ENCODE measurements at regions not wholly inside any gene's neighbourhood (a gene's known extent, or its start where the extent isn't known, plus 50 kb on each side); places are given as distances from the start of the nearest gene placed in this dataset.

DNA sequence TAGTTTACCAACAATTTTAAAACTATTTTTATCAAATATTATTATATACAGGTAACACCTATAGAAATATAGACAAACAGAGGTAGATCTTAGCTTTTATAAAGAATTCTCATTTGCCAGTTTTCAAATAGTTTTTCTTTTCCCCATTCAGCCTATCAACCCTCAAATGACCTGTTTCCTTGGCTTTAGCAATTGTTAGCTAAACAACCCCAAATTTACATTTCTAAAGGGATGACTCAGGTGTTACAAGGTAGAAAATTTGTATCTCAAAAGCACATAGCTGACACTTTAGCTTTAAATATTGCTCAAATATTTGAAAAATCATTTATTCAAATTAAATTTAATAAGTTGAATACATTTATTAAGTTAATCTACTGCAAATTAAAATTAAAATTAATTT lies 1207.2 kb downstream of the SLITRK1 start:
- Histone ChIP-seq H3K27me3 (no peaks in the 10 kb centered on the region), H3K27ac (no peak overlapping the region), H3K4me3 (no peak overlapping the region), H3K4me1 (no peaks in the 10 kb centered on the region), H3K9me3 (no peaks in the 10 kb centered on the region), H3K36me3 (no peaks in the 10 kb centered on the region)
- TF ChIP-seq, protein P1, sequence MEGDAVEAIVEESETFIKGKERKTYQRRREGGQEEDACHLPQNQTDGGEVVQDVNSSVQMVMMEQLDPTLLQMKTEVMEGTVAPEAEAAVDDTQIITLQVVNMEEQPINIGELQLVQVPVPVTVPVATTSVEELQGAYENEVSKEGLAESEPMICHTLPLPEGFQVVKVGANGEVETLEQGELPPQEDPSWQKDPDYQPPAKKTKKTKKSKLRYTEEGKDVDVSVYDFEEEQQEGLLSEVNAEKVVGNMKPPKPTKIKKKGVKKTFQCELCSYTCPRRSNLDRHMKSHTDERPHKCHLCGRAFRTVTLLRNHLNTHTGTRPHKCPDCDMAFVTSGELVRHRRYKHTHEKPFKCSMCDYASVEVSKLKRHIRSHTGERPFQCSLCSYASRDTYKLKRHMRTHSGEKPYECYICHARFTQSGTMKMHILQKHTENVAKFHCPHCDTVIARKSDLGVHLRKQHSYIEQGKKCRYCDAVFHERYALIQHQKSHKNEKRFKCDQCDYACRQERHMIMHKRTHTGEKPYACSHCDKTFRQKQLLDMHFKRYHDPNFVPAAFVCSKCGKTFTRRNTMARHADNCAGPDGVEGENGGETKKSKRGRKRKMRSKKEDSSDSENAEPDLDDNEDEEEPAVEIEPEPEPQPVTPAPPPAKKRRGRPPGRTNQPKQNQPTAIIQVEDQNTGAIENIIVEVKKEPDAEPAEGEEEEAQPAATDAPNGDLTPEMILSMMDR (IDR thresholded peaks at IDR 0.05): no peak
- intact Hi-C loops (cut with DNase I): no loop called here
- no peak for DNase-seq
- ATAC-seq: no peak

DNA sequence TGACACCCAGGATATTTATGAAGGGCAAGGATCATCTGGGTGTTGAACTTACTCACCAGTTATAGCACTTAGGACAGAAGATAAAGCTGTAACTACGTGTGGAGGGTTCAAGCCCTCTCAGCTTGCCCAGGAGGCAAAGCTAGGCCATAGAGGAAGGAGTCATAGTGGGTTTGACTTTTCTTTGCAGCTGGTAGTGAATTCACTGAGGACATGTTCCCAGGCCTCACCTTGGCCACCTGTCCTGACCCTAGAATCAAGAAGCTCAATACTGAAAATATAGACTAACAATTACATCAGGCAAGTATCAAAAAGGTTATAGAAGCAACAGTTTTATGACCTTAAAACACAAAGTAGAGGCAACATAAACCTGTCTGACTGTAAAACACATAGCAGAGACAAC lies 1207.7 kb downstream of the SLITRK1 start:
- Histone ChIP-seq H3K4me1 (no peaks in the 10 kb centered on the region), H3K36me3 (no peaks in the 10 kb centered on the region), H3K4me3 (no peak overlapping the region), H3K9me3 (no peaks in the 10 kb centered on the region), H3K27ac (no peak overlapping the region), H3K27me3 (no peaks in the 10 kb centered on the region)
- TF ChIP-seq, protein P1 (IDR thresholded peaks at IDR 0.05): no peak
- ATAC-seq: no peak
- DNase-seq: no peak
- intact Hi-C loops (cut with DNase I): no loop called here

DNA sequence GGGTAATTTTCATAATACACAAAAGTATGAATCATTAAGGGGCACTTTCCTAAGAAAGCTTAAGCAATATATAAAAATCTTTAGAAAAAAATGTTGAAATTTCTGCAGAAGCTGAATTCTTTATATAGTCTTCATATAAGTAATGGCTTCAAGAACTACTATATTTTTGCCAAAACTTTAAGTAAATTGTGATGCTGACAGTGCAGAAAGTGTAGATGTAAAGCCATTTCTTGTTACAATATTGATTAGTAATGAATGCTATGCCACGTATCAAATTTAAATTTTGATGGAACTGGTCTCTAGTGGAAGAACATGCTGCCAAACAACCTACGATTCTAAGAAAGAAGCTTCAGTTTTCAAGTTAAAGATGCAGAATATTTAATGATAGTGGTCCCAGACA lies 1210.0 kb downstream of the SLITRK1 start:
- intact Hi-C loops (cut with DNase I): no loop called here
- no peak for DNase-seq
- Histone ChIP-seq H3K4me1 (no peaks in the 10 kb centered on the region), H3K27me3 (no peaks in the 10 kb centered on the region), H3K36me3 (no peaks in the 10 kb centered on the region), H3K9me3 (no peaks in the 10 kb centered on the region), H3K27ac (no peak overlapping the region), H3K4me3 (no peak overlapping the region)
- TF ChIP-seq, protein P1 (IDR thresholded peaks at IDR 0.05): no peak
- no peak for ATAC-seq

DNA sequence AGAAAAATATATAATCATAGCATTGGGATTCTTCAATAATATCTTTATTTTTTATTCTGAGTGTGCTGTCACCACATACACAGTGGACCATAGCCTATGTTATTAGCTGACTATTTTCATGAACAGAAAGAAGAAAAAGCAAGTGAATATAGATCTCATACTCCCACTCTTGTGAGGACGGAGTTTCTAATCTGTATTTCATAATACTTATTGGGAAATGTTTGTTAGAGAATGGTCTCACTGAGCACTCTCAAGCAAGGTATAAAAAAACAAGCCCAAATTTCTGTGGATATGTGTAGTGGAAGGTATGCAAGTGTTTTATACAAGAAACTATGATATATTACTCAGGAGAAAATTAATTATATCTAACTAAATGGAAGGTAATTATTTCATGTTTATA lies 1218.1 kb downstream of the SLITRK1 start:
- Histone ChIP-seq H3K4me3 (no peak overlapping the region), H3K9me3 (no peaks in the 10 kb centered on the region), H3K36me3 (no peaks in the 10 kb centered on the region), H3K27ac (no peak overlapping the region), H3K4me1 (no peaks in the 10 kb centered on the region), H3K27me3 (no peaks in the 10 kb centered on the region)
- TF ChIP-seq, protein P1 (IDR thresholded peaks at IDR 0.05): no peak
- DNase-seq (no peak), ATAC-seq (no peak)
- intact Hi-C loops (cut with DNase I): no loop called here

DNA sequence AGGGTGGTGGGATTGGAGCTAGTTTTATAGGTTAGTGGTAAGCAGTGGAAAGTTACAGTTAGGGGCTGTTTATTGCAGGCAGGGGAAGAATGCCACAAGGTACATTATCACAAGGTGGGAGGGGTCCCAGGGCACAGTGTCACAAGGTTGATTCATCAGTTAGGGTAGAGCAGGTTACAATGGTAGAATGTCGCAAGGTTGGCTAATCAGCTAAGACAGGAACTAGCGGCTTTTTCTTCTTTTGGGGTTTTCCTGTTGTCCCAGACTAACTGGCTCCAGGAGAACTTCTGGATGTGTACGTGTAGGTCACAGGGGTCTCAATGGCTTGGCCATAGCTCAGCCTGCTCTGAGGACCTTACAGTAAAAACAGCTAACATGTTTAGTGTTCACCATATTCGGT lies 1221.1 kb downstream of the SLITRK1 start:
- intact Hi-C loops (cut with DNase I): no loop called here
- Histone ChIP-seq H3K9me3 (no peaks in the 10 kb centered on the region), H3K36me3 (no peaks in the 10 kb centered on the region), H3K27ac (no peak overlapping the region), H3K4me1 (no peaks in the 10 kb centered on the region), H3K4me3 (no peak overlapping the region), H3K27me3 (no peaks in the 10 kb centered on the region)
- ATAC-seq (no peak), DNase-seq (no peak)
- TF ChIP-seq, protein P1 (IDR thresholded peaks at IDR 0.05): no peak

DNA sequence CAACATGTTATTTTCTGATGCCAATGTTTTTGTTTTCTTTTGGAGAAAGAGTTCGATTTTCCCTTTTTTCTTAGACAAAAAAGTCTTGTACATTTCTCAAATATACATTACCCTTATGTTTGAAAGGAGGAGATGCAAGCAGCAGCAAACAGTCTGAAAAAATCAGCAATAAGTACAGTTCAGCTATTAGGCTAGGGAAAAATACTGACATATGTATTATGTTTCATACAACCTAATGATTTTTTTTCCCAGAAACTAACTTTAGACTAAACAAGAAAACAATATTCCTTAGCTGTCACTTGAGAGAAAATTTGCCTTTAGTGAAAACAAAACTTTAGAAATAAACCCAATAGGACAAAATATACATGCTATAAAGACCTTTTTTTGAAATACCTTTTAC lies 1223.5 kb downstream of the SLITRK1 start:
- no peak for ATAC-seq
- no peaks in the 10 kb centered on the region for H3K27me3 ChIP-seq
- H3K4me1 ChIP-seq: no peaks in the 10 kb centered on the region
- H3K4me3 ChIP-seq: no peak overlapping the region
- TF ChIP-seq, protein P1 (IDR thresholded peaks at IDR 0.05): no peak
- H3K27ac ChIP-seq: no peak overlapping the region
- H3K36me3 ChIP-seq: no peaks in the 10 kb centered on the region
- no peak for DNase-seq
- intact Hi-C loops (cut with DNase I): no loop called here
- H3K9me3 ChIP-seq: no peaks in the 10 kb centered on the region
